Endodermal cell (in vitro differentiated cells): ENCODE measurements at regions not wholly inside any gene's neighbourhood (a gene's known extent, or its start where the extent isn't known, plus 50 kb on each side); places are given as distances from the start of the nearest gene placed in this dataset.
A peak's percentile ranks its signal among the peaks of the same experiment; 100 is the strongest.

Experiments used
- DNase-seq: peaks from one replicate; pipeline ENCODE4 v3.0.0-alpha.2; 2017
- H3K27ac ChIP-seq: 2 replicates; pipeline ENCODE4 v1.5.1; 2013; ENCODE audit warnings: mild to moderate bottlenecking, low read depth, low read length, moderate library complexity
- H3K27me3 ChIP-seq: 2 replicates; pipeline ENCODE4 v1.6.1; 2013; ENCODE audit warnings: mild to moderate bottlenecking, low read length, moderate library complexity; ENCODE audit not compliant: insufficient read depth, control insufficient read depth, poor library complexity, severe bottlenecking
- H3K36me3 ChIP-seq: 2 replicates; pipeline ENCODE4 v1.7.0; 2013; ENCODE audit warnings: mild to moderate bottlenecking, low read length, moderate library complexity; ENCODE audit not compliant: control insufficient read depth, insufficient read depth
- H3K4me1 ChIP-seq: one replicate; pipeline ENCODE4 v1.7.0; 2013; ENCODE audit warnings: low read length; ENCODE audit not compliant: control insufficient read depth, insufficient read depth
- H3K4me3 ChIP-seq: 2 replicates; pipeline ENCODE4 v1.5.1; 2013; ENCODE audit warnings: mild to moderate bottlenecking, low read length, moderate library complexity
- H3K9ac ChIP-seq: 2 replicates; pipeline ENCODE4 v1.6.1; 2013; ENCODE audit warnings: mild to moderate bottlenecking, low read length, moderate library complexity; ENCODE audit not compliant: poor library complexity, severe bottlenecking; ENCODE audit errors: extremely low read depth
- H3K9me3 ChIP-seq: 2 replicates; pipeline ENCODE4 v1.6.1; 2013; ENCODE audit warnings: mild to moderate bottlenecking, low read length, moderate library complexity; ENCODE audit not compliant: control insufficient read depth
- H3K27ac Mint-ChIP-seq: 2 replicates; pipeline ENCODE4 v1.8.0; 2020; ENCODE audit warnings: mixed read lengths
- H3K27me3 Mint-ChIP-seq: 2 replicates; pipeline ENCODE4 v1.8.0; 2021; ENCODE audit warnings: mild to moderate bottlenecking, mixed read lengths; ENCODE audit not compliant: insufficient read depth
- H3K36me3 Mint-ChIP-seq: 2 replicates; pipeline ENCODE4 v1.8.0; 2020; ENCODE audit warnings: low read depth, mixed read lengths
- H3K4me1 Mint-ChIP-seq: 2 replicates; pipeline ENCODE4 v1.8.0; 2020; ENCODE audit warnings: mixed read lengths
- H3K4me3 Mint-ChIP-seq: 2 replicates; pipeline ENCODE4 v1.8.0; 2020; ENCODE audit warnings: mild to moderate bottlenecking, moderate library complexity, mixed read lengths
- H3K9me3 Mint-ChIP-seq: 2 replicates; pipeline ENCODE4 v1.8.0; 2020; ENCODE audit warnings: mild to moderate bottlenecking, mixed read lengths
- CTCF ChIP-seq: fragments of 200-600 bp; sonication (generic); conservative IDR thresholded peaks from 2 replicates; pipeline ENCODE4 v1.5.0; 2021; ENCODE audit warnings: antibody characterized with exemption, mild to moderate bottlenecking
- WGBS, 2 experiments: methylation state at CpG; one replicate each; pipeline versions ENCODE4 v1.1.5 to v1.1.7; 2013; ENCODE audit warnings: missing lambda C conversion rate in 2 of 2, mixed read lengths in 1 of 2; ENCODE audit not compliant: insufficient coverage in 1 of 2, insufficient read length in 1 of 2; 5-methylcytosine and 5-hydroxymethylcytosine counted together

DNA sequence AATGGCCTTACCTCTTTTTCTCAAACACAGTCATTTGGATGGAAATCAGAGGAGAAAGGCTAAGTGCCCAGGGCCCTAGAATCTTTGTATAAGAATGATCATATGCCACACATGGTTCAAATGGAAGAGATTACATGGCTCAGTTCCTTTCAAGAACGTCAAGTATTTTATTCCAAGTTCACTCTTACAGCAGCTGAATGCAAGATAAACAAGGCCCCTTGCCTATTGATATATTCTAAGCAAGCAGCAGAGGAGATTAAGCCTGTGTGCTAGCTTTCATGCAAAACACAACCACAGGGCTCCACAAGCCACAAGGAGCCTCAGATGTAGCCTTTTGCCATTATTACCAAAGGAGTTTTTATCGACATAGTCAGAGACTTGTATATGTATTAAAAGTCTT is 55.3 kb upstream of the SLCO6A1 start:
- no peaks in the 10 kb centered on the region for H3K36me3 Mint-ChIP-seq
- H3K4me3 Mint-ChIP-seq = no peak overlapping the region
- no peak overlapping the region for H3K9ac ChIP-seq
- H3K27me3 Mint-ChIP-seq = no peaks in the 10 kb centered on the region
- no peaks in the 10 kb centered on the region for H3K27me3 ChIP-seq
- no peaks in the 10 kb centered on the region for H3K9me3 ChIP-seq
- H3K4me1 ChIP-seq = no peaks in the 10 kb centered on the region
- H3K27ac Mint-ChIP-seq = no peak overlapping the region
- no peak for TF ChIP-seq CTCF
- no peak overlapping the region for H3K27ac ChIP-seq
- WGBS, 2 experiments = 0 to 45% methylated on average over 1 to 2 of the region's 2 CpGs
- DNase-seq = no peak
- peaks cover 2% of the 10 kb centered on the region for H3K4me1 Mint-ChIP-seq
- no peak overlapping the region for H3K4me3 ChIP-seq
- peaks cover 5% of the 10 kb centered on the region for H3K9me3 Mint-ChIP-seq
- no peaks in the 10 kb centered on the region for H3K36me3 ChIP-seq

DNA sequence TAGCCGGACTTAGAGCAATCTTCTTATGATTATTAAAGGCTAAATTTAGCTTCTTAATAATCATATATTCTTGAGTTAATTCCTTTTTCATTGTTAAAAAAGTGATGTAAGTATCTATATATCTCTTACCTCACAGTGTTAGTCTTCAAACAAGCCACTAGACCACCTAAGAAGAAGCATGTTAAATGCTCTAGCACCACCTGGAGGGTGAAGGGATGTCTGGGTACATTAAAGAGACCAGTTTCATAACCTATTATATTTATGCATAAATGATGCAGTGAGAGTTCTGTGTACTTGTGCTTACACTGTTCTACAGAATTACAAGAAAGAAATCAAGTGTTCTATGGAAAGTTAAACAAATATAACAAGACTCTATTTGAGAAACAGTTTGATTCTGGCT is 55.9 kb upstream of the SLCO6A1 start:
- 100% methylated on average over 1 of the region's 1 CpG; no CpG with 5 or more reads in 1 of the 2 experiments for WGBS, 2 experiments
- TF ChIP-seq CTCF = peak; percentile 67
- Histone ChIP-seq H3K27ac (no peak overlapping the region), H3K4me1 (no peaks in the 10 kb centered on the region), H3K4me3 (no peak overlapping the region), H3K27me3 (no peaks in the 10 kb centered on the region), H3K36me3 (no peaks in the 10 kb centered on the region), H3K9me3 (no peaks in the 10 kb centered on the region), H3K9ac (no peak overlapping the region)
- H3K27ac Mint-ChIP-seq = no peak overlapping the region
- peaks cover 2% of the 10 kb centered on the region for H3K4me1 Mint-ChIP-seq
- no peak for DNase-seq
- H3K36me3 Mint-ChIP-seq = no peaks in the 10 kb centered on the region
- no peaks in the 10 kb centered on the region for H3K27me3 Mint-ChIP-seq
- H3K4me3 Mint-ChIP-seq = no peak overlapping the region
- H3K9me3 Mint-ChIP-seq = peaks cover 4% of the 10 kb centered on the region

DNA sequence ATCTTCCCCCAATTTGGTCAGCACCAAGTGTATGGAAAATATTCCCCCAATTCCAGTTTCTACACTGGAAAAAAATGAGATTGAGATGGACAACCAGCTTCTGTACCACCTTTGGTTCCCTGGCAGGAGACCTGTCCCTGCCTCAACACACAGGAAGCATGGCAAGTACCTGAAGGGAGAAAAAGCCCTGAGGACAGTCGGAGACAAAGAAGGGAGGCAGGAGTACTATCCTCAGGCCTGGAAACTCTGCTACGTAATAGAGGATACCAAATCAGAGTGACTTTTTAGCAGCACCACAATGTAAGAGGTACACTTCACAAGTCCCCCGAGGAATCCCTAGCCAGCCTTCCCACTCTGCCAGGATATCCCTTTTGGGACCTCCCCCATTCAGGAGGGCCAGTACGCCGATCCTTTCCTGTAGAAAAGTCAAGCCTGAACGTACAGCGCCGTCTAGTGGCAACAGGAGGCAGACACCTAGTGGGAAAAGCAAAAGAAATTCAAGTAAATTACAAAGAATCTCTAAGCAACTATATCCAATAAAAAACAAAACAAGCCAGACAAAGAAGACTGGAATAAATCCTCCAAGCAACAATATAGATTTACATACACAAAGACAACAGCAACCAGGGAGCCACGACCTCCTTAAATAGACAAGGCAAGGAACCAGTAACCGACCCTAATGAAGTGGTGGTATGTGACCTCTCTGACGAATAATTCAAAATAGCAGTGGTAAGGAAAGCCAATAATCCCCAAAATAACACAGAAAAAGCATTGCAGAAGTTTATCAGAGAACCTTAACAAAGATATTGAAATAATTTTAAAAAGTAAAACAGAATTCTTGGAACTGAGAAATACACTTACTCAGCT is 63.3 kb upstream of the SLCO6A1 start:
- H3K27ac Mint-ChIP-seq = no peak overlapping the region
- H3K36me3 Mint-ChIP-seq = no peaks in the 10 kb centered on the region
- Histone ChIP-seq H3K27me3 (no peaks in the 10 kb centered on the region), H3K4me3 (no peak overlapping the region), H3K9ac (no peak overlapping the region), H3K36me3 (no peaks in the 10 kb centered on the region), H3K9me3 (no peaks in the 10 kb centered on the region), H3K4me1 (no peaks in the 10 kb centered on the region), H3K27ac (no peak overlapping the region)
- TF ChIP-seq CTCF = peak; percentile 95
- DNase-seq = peak; percentile 92
- WGBS, 2 experiments = 43 to 100% methylated on average over 2 to 11 of the region's 11 CpGs
- H3K4me3 Mint-ChIP-seq = no peak overlapping the region
- H3K9me3 Mint-ChIP-seq = no peaks in the 10 kb centered on the region
- H3K27me3 Mint-ChIP-seq = no peaks in the 10 kb centered on the region
- H3K4me1 Mint-ChIP-seq = no peaks in the 10 kb centered on the region
